SU-DHL-6 (cell line): ENCODE measurements at regions not wholly inside any gene's neighbourhood (a gene's known extent, or its start where the extent isn't known, plus 50 kb on each side); places are given as distances from the start of the nearest gene placed in this dataset.
"Not testable (repeated sequence)": the region's sequence is repeated elsewhere in the genome, so short reads cannot be mapped to it uniquely, and the experiment has no call there.

ENCODE experiments used
- H2AFZ ChIP-seq: fragments of 200-600 bp; sonication (generic); 2 replicates; pipeline ENCODE4 v1.6.1; 2014; ENCODE audit warnings: low read depth, mild to moderate bottlenecking, moderate library complexity, mixed read lengths, antibody characterized with exemption, low read length; ENCODE audit not compliant: severe bottlenecking
- H3F3A ChIP-seq: fragments of 200-600 bp; shearing (Covaris generic); 2 replicates; pipeline ENCODE4 v1.6.0; 2016; ENCODE audit warnings: antibody characterized with exemption, mild to moderate bottlenecking; ENCODE audit not compliant: insufficient read depth
- H3K27ac ChIP-seq: fragments of 200-600 bp; sonication (generic); 2 replicates; pipeline ENCODE4 v1.5.1; 2016; ENCODE audit warnings: low read depth, mild to moderate bottlenecking, low read length, moderate library complexity, mixed read lengths
- H3K27me3 ChIP-seq: fragments of 200-600 bp; sonication (generic), shearing (Covaris generic); 2 replicates; pipeline ENCODE4 v1.6.0; 2014; ENCODE audit warnings: mild to moderate bottlenecking, low read length
- H3K36me3 ChIP-seq: fragments of 200-600 bp; sonication (generic); 2 replicates; pipeline ENCODE4 v1.6.1; 2014; ENCODE audit warnings: mild to moderate bottlenecking, low read length, mixed read lengths
- H3K4me2 ChIP-seq: fragments of 300-600, 200-600 bp; shearing (Covaris generic), sonication (generic); 2 replicates; pipeline ENCODE4 v1.6.0; 2014; ENCODE audit warnings: low read length, low read depth, mild to moderate bottlenecking; ENCODE audit not compliant: poor library complexity, severe bottlenecking
- H3K4me3 ChIP-seq: fragments of 200-600 bp; sonication (generic); 2 replicates; pipeline ENCODE4 v1.5.1; 2014; ENCODE audit warnings: antibody characterized with exemption, low read length, mild to moderate bottlenecking, mixed read lengths; ENCODE audit not compliant: insufficient read depth, poor library complexity, severe bottlenecking
- H3K79me2 ChIP-seq: fragments of 200-600 bp; sonication (generic); 2 replicates; pipeline ENCODE4 v1.6.1; 2014; ENCODE audit warnings: mild to moderate bottlenecking, low read length, moderate library complexity; ENCODE audit not compliant: insufficient read depth
- H3K9ac ChIP-seq: fragments of 200-600 bp; sonication (generic); 2 replicates; pipeline ENCODE4 v1.7.0; 2014; ENCODE audit warnings: mild to moderate bottlenecking, low read length
- H3K9me2 ChIP-seq: fragments of 200-600 bp; sonication (generic); replicated peaks from 2 replicates; pipeline ENCODE4 v1.6.1; 2014; ENCODE audit warnings: low read length; ENCODE audit not compliant: insufficient read depth
- H3K9me3 ChIP-seq: fragments of 200-600 bp; sonication (generic); 2 replicates; pipeline ENCODE4 v1.6.1; 2014; ENCODE audit warnings: low read length, mixed read lengths; ENCODE audit not compliant: insufficient read depth
- H4K20me1 ChIP-seq: fragments of 200-600 bp; sonication (generic); 2 replicates; pipeline ENCODE4 v1.6.1; 2014; ENCODE audit warnings: low read depth, mild to moderate bottlenecking, antibody characterized with exemption, low read length, moderate library complexity, mixed read lengths
- EZH2phosphoT487 ChIP-seq: fragments of 200-600 bp; sonication (generic), shearing (Covaris generic); conservative IDR thresholded peaks from 2 replicates; pipeline ENCODE4 v1.6.1; 2018; ENCODE audit warnings: mild to moderate bottlenecking, antibody characterized with exemption, low read length, moderate library complexity, mixed read lengths
- TF ChIP-seq, protein P1 (sequence below): fragments of 200-600 bp; sonication (generic); IDR thresholded peaks from one replicate; pipeline ENCODE4 v1.5.1; 2017; ENCODE audit warnings: antibody characterized with exemption, mild to moderate bottlenecking, low read length, moderate library complexity; ENCODE audit not compliant: insufficient read depth, poor library complexity, severe bottlenecking

GRCh38 chr3:176247191-176247590, 950.1 kb downstream of the TBL1XR1 start:
- TF ChIP-seq, protein P1, sequence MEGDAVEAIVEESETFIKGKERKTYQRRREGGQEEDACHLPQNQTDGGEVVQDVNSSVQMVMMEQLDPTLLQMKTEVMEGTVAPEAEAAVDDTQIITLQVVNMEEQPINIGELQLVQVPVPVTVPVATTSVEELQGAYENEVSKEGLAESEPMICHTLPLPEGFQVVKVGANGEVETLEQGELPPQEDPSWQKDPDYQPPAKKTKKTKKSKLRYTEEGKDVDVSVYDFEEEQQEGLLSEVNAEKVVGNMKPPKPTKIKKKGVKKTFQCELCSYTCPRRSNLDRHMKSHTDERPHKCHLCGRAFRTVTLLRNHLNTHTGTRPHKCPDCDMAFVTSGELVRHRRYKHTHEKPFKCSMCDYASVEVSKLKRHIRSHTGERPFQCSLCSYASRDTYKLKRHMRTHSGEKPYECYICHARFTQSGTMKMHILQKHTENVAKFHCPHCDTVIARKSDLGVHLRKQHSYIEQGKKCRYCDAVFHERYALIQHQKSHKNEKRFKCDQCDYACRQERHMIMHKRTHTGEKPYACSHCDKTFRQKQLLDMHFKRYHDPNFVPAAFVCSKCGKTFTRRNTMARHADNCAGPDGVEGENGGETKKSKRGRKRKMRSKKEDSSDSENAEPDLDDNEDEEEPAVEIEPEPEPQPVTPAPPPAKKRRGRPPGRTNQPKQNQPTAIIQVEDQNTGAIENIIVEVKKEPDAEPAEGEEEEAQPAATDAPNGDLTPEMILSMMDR, result no peak
- no peak for TF ChIP-seq EZH2phosphoT487
- H3K9me3 ChIP-seq, result no peaks in the 10 kb centered on the region
- no peaks in the 10 kb centered on the region for H4K20me1 ChIP-seq
- H3K27ac ChIP-seq, result no peak overlapping the region
- no peak overlapping the region for H3K9ac ChIP-seq
- no peaks in the 10 kb centered on the region for H3F3A ChIP-seq
- H3K27me3 ChIP-seq, result no peaks in the 10 kb centered on the region
- H3K9me2 ChIP-seq, result no peaks in the 10 kb centered on the region
- H2AFZ ChIP-seq, result no peak overlapping the region
- H3K4me3 ChIP-seq, result no peak overlapping the region
- no peaks in the 10 kb centered on the region for H3K79me2 ChIP-seq
- no peaks in the 10 kb centered on the region for H3K36me3 ChIP-seq
- no peak overlapping the region for H3K4me2 ChIP-seq

DNA sequence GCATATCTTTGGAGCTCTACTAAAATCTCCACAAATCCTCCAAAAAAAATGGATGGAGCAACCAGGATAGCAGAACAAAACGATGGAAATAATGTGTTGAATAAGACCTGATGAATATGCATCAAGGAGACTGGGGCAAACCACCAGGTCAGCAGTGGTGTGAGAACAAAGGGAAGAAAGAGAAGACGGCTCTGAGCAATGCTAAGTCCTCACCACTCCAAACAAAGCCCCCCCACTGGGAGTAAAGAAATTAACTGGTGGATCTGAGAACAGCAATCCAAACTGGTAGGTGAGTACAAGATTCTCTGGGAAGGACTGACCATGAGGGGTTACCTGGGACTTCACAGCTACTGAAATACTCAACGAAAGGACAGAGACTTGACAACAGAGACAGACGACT, 977.3 kb downstream of the TBL1XR1 start:
- Histone ChIP-seq H3K4me2 (no peak overlapping the region), H3K9me3 (no peaks in the 10 kb centered on the region), H4K20me1 (no peaks in the 10 kb centered on the region), H3K36me3 (no peaks in the 10 kb centered on the region), H3K4me3 (no peak overlapping the region), H3K79me2 (no peaks in the 10 kb centered on the region), H3K9me2 (no peaks in the 10 kb centered on the region), H3K27me3 (no peaks in the 10 kb centered on the region), H3K27ac (no peak overlapping the region), H3F3A (no peaks in the 10 kb centered on the region), H2AFZ (no peak overlapping the region), H3K9ac (no peak overlapping the region)
- TF ChIP-seq, protein P1, result no peak
- TF ChIP-seq EZH2phosphoT487, result no peak

- no peak for TF ChIP-seq EZH2phosphoT487
- TF ChIP-seq, protein P1, result no peak
- no peaks in the 10 kb centered on the region for H3K9me3 ChIP-seq
- no peak overlapping the region for H3K4me2 ChIP-seq
- no peaks in the 10 kb centered on the region for H3F3A ChIP-seq
- H3K9ac ChIP-seq, result no peak overlapping the region
- H3K9me2 ChIP-seq, result no peaks in the 10 kb centered on the region
- no peak overlapping the region for H3K4me3 ChIP-seq
- H3K36me3 ChIP-seq, result no peaks in the 10 kb centered on the region
- H2AFZ ChIP-seq, result no peak overlapping the region
- H3K79me2 ChIP-seq, result no peaks in the 10 kb centered on the region
- no peak overlapping the region for H3K27ac ChIP-seq
- H3K27me3 ChIP-seq, result no peaks in the 10 kb centered on the region
- no peaks in the 10 kb centered on the region for H4K20me1 ChIP-seq
Measured at GRCh38 chr3:176214758-176215157, 982.5 kb downstream of the TBL1XR1 start.

GRCh38 chr3:176213314-176213713, 984.0 kb downstream of the TBL1XR1 start:
- not testable (repeated sequence) for H3K79me2 ChIP-seq, H3K4me3 ChIP-seq, H4K20me1 ChIP-seq, H3K4me2 ChIP-seq, H3F3A ChIP-seq, H2AFZ ChIP-seq, H3K9me3 ChIP-seq, H3K27me3 ChIP-seq, H3K9ac ChIP-seq, H3K36me3 ChIP-seq, H3K9me2 ChIP-seq, H3K27ac ChIP-seq
